Bronchial epithelial cell (primary cell): ENCODE measurements at regions not wholly inside any gene's neighbourhood (a gene's known extent, or its start where the extent isn't known, plus 50 kb on each side); places are given as distances from the start of the nearest gene placed in this dataset.
"Not testable (repeated sequence)": the region's sequence is repeated elsewhere in the genome, so short reads cannot be mapped to it uniquely, and the experiment has no call there.

Experiments
- DNase-seq: peaks from one replicate; pipeline ENCODE4 v3.0.0-alpha.2; 2010; ENCODE audit warnings: low read depth
- FAIRE-seq: peaks from 2 replicates; lab custom pipeline; 2011; peaks lifted over from hg19 to GRCh38; lab: Jason Lieb, UNC
- H3K27me3 ChIP-seq: 2 replicates; pipeline ENCODE4 v1.5.1; 2011; ENCODE audit warnings: low read length; ENCODE audit not compliant: control insufficient read depth, insufficient read depth
- H3K36me3 ChIP-seq: 2 replicates; pipeline ENCODE4 v1.5.1; 2011; ENCODE audit warnings: low read length; ENCODE audit not compliant: control insufficient read depth, insufficient read depth
- H3K4me3 ChIP-seq: 2 replicates; pipeline ENCODE4 v1.5.1; 2011; ENCODE audit warnings: mild to moderate bottlenecking, low read depth, low read length, control low read depth
- CTCF ChIP-seq: IDR thresholded peaks from 2 replicates; pipeline ENCODE4 v1.5.1; 2011; ENCODE audit warnings: mild to moderate bottlenecking, moderate library complexity, low read length, control low read depth, inconsistent platforms; ENCODE audit not compliant: insufficient read depth, severe bottlenecking

GRCh38 chr4:26055855-26056254 is 141.8 kb downstream of the SMIM20 start:
- H3K4me3 ChIP-seq = no peak overlapping the region
- H3K27me3 ChIP-seq = peaks cover 7% of the 10 kb centered on the region
- peak; percentile 11 for TF ChIP-seq CTCF
- DNase-seq (no peak), FAIRE-seq (no peak)
- no peaks in the 10 kb centered on the region for H3K36me3 ChIP-seq

GRCh38 chr4:26056406-26056805 is 142.4 kb downstream of the SMIM20 start:
- peaks cover 6% of the 10 kb centered on the region for H3K27me3 ChIP-seq
- H3K36me3 ChIP-seq = no peaks in the 10 kb centered on the region
- no peak for TF ChIP-seq CTCF
- DNase-seq (no peak), FAIRE-seq (no peak)
- no peak overlapping the region for H3K4me3 ChIP-seq

- FAIRE-seq, DNase-seq, H3K4me3 ChIP-seq, H3K36me3 ChIP-seq, H3K27me3 ChIP-seq: not testable (repeated sequence)
Measured at GRCh38 chr4:26057839-26058238, 143.8 kb downstream of the SMIM20 start.

- peaks cover 4% of the 10 kb centered on the region for H3K27me3 ChIP-seq
- peak; percentile 62 for FAIRE-seq
- no peak overlapping the region for H3K4me3 ChIP-seq
- peak; percentile 90 for DNase-seq
- TF ChIP-seq CTCF = no peak
- H3K36me3 ChIP-seq = no peaks in the 10 kb centered on the region
Measured at GRCh38 chr4:26058537-26058936, 144.5 kb downstream of the SMIM20 start.

GRCh38 chr4:26059391-26060154 is 145.6 kb downstream of the SMIM20 start:
- no peak for TF ChIP-seq CTCF
- FAIRE-seq = no peak
- no peak for DNase-seq
- Histone ChIP-seq H3K4me3 (no peak overlapping the region), H3K27me3 (peaks cover 2% of the 10 kb centered on the region), H3K36me3 (no peaks in the 10 kb centered on the region)

- Histone ChIP-seq H3K36me3 (no peaks in the 10 kb centered on the region), H3K27me3 (peaks cover 2% of the 10 kb centered on the region), H3K4me3 (no peak overlapping the region)
- FAIRE-seq = no peak
- peak; percentile 81 for DNase-seq
- TF ChIP-seq CTCF = no peak
Measured at GRCh38 chr4:26060286-26060685, 146.3 kb downstream of the SMIM20 start.
